Rectal smooth muscle tissue (tissue), 1 donor: ENCODE measurements at regions not wholly inside any gene's neighbourhood (a gene's known extent, or its start where the extent isn't known, plus 50 kb on each side); places are given as distances from the start of the nearest gene placed in this dataset.

Experiments used
- H3K27ac ChIP-seq: one replicate; pipeline ENCODE4 v1.7.0; 2013; ENCODE audit warnings: low read depth, low read length, inconsistent platforms
- H3K27me3 ChIP-seq: one replicate; pipeline ENCODE4 v1.7.0; 2013; ENCODE audit warnings: low read length; ENCODE audit not compliant: control insufficient read depth, insufficient read depth
- H3K36me3 ChIP-seq: one replicate; pipeline ENCODE4 v1.7.0; 2013; ENCODE audit warnings: low read length; ENCODE audit not compliant: control insufficient read depth, insufficient read depth
- H3K4me1 ChIP-seq: one replicate; pipeline ENCODE4 v1.7.0; 2013; ENCODE audit warnings: low read length; ENCODE audit not compliant: control insufficient read depth, insufficient read depth
- H3K4me3 ChIP-seq: one replicate; pipeline ENCODE4 v1.7.0; 2013; ENCODE audit warnings: low read length
- H3K9ac ChIP-seq: one replicate; pipeline ENCODE4 v1.7.0; 2013; ENCODE audit warnings: low read length

DNA sequence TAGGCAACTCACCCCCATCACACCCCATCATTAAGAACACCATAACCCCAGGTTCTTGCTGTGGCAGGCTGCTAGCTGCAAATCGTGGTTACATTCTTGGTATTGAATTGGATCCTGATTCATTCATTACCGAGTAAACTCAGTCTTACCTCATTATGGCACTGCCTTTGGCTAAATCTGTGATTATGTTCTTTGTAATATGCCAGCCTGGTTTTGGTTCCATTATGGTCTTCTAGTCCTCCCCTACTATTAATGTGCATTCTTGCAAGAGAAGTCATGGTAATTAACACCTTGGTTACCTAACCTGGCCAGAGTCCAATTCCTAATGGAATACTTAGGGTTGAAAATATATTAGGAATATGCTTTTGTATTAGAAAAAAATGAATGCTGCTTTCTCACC is 258.9 kb upstream of the APCDD1 start:
- Histone ChIP-seq H3K4me1 (no peaks in the 10 kb centered on the region), H3K27ac (no peak overlapping the region), H3K36me3 (no peaks in the 10 kb centered on the region), H3K4me3 (no peak overlapping the region), H3K9ac (no peak overlapping the region), H3K27me3 (no peaks in the 10 kb centered on the region)

DNA sequence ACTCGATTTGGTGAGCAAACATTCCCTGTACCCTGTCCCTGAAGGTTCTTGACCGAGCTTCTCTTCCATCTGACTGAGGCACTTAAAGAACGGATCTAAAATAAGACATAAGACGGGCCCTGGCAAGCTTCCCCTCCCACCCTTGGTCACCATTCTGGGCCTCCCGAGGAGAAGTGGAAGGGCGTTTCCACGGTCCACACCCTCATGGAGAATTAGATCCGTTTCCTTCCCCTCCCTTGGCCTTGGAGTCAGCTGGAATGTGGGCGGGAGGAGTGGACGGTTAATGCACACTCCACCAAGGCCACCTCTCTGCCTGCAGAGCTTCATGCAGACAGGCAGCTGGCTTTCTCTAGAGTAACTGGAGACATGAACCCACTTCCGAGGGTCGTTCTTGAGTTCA is 257.3 kb upstream of the APCDD1 start:
- Histone ChIP-seq H3K27me3 (no peaks in the 10 kb centered on the region), H3K27ac (no peak overlapping the region), H3K36me3 (no peaks in the 10 kb centered on the region), H3K4me3 (no peak overlapping the region), H3K4me1 (no peaks in the 10 kb centered on the region), H3K9ac (no peak overlapping the region)

DNA sequence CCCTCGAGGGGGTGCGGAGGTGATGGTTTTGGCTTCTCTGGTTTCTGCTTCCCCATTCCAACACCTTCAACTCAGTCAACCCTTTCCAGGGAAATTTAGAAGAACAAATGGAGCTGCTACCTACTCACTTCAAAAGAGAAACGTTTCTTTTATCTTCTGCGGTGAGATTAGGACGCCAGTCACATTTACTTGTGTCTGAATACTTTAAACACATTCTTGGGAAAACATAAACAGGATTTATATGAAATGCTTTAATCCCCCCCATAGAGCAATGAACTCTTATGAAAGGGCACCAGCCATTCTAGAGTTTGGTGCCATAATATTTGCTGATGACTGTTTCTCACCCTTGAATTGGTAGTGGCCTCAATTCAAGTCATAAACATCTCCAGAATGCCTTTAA is 253.2 kb upstream of the APCDD1 start:
- H3K27ac ChIP-seq, result no peak overlapping the region
- no peaks in the 10 kb centered on the region for H3K27me3 ChIP-seq
- no peaks in the 10 kb centered on the region for H3K4me1 ChIP-seq
- no peak overlapping the region for H3K4me3 ChIP-seq
- no peak overlapping the region for H3K9ac ChIP-seq
- H3K36me3 ChIP-seq, result no peaks in the 10 kb centered on the region

DNA sequence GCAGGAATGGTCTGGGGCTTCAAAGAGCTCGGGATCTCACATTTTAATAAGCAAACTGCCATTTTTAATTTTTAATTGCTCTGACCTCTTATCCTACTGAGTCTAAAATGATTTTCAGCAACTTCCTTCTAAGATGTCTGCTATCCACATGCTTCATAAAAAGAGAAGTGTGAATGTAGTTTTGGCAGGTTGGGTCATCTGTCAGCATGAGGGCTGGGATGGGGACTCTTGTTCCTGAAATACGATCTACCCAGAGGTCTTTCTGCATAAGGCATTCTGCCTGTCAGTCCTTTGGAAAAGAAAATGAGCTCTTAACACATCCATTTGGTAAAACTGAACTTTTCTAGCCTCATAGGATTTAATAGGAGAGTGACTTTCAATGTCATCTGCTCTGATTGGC is 252.8 kb upstream of the APCDD1 start:
- Histone ChIP-seq H3K9ac (no peak overlapping the region), H3K36me3 (no peaks in the 10 kb centered on the region), H3K4me3 (no peak overlapping the region), H3K27me3 (no peaks in the 10 kb centered on the region), H3K4me1 (no peaks in the 10 kb centered on the region), H3K27ac (no peak overlapping the region)

DNA sequence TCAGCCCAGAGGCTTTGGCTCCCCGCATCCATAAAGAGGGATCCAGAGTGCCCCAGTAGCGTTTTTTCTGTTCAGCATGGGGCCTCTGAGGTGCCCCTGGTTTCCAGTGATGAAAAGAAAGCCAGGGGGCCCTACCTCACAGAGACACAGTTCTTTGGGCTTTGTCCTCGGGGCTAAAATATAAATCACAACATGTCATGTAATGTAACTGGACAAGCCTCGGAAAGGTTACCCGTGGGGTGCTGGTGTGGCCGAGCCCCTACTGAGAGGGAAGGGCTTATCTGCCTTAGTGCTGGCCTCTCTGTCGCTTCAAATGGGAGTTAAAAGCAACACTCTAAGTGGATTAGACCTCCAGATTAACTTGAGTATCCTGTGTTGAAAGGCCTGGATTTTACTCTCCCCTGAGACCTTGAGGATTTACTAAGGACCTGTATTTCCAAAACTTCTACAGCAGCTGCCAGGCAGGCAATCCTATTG is 251.6 kb upstream of the APCDD1 start:
- Histone ChIP-seq H3K4me1 (no peaks in the 10 kb centered on the region), H3K27ac (no peak overlapping the region), H3K4me3 (no peak overlapping the region), H3K9ac (no peak overlapping the region), H3K36me3 (no peaks in the 10 kb centered on the region), H3K27me3 (no peaks in the 10 kb centered on the region)

DNA sequence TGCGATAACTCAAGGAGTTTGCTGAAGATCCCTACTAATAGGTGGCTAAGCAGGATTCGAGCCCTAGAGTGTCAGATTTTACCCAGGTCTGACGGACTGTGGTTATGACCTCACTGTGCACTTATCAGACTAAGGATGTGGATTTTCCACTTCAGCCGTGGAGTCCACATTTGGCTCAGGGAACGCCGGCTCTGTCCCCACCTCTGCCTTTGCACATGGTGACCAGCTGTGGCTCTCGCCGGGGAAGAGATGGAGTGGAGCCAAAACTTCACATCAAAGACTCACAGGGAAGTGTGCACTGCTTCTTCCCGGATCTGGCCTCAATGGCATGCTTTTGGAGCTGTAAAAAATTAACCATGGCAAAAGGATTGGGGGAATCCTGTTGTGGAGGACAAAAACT is 249.3 kb upstream of the APCDD1 start:
- no peaks in the 10 kb centered on the region for H3K27me3 ChIP-seq
- no peaks in the 10 kb centered on the region for H3K36me3 ChIP-seq
- H3K4me1 ChIP-seq, result no peaks in the 10 kb centered on the region
- no peak overlapping the region for H3K9ac ChIP-seq
- no peak overlapping the region for H3K4me3 ChIP-seq
- H3K27ac ChIP-seq, result no peak overlapping the region

DNA sequence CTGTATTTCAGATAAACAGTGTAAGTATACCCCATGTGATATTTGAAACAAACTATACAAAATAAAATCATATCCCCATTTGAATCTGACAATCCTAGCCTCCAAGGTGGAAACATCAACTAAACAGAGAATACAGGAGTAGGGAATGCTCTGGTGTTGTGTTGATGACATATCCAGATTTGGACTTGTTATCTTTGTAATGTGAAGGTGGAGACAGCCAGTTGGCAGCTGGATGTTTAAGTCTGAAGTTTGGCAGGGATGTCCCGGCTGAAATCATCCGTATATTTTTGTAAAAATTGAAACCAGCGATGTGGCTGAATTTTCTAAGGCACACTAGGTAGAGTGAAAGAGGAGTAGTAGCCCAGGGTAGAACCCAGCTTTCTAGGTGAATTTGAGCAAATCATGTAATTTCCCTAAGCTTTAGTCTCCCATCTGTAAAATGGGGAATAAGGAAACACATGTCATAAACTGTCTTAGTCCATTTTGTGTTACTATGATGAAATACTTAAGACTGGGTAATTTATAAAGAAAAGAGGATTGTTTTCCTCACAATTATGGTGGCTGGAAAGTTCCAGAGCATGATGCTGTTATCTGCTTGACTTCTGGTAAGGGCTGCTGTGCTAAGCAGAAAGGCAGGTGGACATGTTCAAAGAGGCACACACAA is 246.6 kb upstream of the APCDD1 start:
- Histone ChIP-seq H3K27me3 (no peaks in the 10 kb centered on the region), H3K4me1 (no peaks in the 10 kb centered on the region), H3K27ac (no peak overlapping the region), H3K9ac (no peak overlapping the region), H3K36me3 (no peaks in the 10 kb centered on the region), H3K4me3 (no peak overlapping the region)

DNA sequence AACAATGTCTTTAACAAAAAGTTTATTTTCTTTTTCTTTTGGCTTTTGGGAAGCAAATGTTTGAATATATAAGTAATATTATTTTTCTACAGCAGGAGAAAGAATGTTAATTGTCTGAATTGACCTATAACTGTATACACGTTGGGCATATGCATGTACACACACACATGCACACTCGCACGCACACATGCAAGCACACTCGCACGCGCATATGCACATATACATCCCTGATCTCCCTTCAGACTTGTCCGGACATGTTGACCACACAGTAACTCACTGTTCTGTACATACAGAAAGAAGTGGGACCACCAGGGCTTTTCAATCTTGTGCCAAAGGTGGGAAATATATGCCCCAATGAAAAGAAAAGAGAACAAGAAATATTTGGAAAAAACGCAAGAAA is 245.1 kb upstream of the APCDD1 start:
- Histone ChIP-seq H3K27me3 (no peaks in the 10 kb centered on the region), H3K4me3 (no peak overlapping the region), H3K9ac (no peak overlapping the region), H3K27ac (no peak overlapping the region), H3K36me3 (no peaks in the 10 kb centered on the region), H3K4me1 (no peaks in the 10 kb centered on the region)

DNA sequence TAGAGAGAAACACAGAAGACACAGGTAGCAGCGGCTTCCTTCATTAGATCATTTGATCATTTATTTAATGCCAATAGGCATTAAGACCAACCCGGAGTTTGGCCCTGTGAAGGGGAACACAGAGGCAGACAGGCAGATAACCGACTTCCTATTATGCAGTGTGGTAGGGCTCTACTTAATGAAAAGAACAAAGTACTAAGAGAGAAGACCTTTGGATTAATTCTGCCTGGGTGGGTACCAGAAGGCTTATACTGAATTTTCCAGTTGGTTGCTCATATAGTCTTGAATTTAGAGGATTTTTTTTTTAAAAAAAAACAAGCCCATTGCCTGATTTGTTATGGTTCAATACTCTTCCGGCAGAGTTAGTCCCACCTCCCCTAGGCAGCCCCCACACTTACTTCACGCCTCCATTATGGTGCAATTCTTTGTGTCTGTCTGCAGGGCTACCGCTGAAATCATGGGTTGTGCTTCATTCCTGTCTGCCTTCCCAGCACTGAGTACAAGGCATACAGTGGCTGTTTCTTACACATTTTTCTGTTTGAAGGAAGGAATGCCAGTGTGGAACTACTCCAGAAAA is 244.3 kb upstream of the APCDD1 start:
- Histone ChIP-seq H3K36me3 (no peaks in the 10 kb centered on the region), H3K27ac (no peak overlapping the region), H3K4me1 (no peaks in the 10 kb centered on the region), H3K4me3 (no peak overlapping the region), H3K27me3 (no peaks in the 10 kb centered on the region), H3K9ac (no peak overlapping the region)

DNA sequence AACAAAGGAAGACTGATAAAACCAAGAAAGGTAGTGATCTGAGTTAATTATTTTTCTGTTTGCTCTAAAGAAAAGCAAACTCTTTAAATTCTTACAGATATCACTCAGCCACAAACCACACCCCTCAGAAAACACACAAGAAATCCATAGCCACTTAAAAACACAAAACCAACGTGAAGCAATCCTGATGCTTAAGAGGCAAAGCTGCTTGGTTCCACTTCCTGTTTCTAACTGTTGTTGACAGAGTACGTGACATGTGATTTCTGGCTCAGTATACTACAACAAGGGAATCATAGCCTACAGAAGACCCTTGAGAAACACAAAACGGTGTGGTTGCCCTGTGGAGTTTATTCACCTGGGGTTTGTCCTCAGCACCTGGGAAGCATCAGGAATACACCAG is 240.9 kb upstream of the APCDD1 start:
- no peak overlapping the region for H3K27ac ChIP-seq
- H3K36me3 ChIP-seq, result no peaks in the 10 kb centered on the region
- H3K4me3 ChIP-seq, result no peak overlapping the region
- H3K4me1 ChIP-seq, result no peaks in the 10 kb centered on the region
- H3K9ac ChIP-seq, result no peak overlapping the region
- no peaks in the 10 kb centered on the region for H3K27me3 ChIP-seq

DNA sequence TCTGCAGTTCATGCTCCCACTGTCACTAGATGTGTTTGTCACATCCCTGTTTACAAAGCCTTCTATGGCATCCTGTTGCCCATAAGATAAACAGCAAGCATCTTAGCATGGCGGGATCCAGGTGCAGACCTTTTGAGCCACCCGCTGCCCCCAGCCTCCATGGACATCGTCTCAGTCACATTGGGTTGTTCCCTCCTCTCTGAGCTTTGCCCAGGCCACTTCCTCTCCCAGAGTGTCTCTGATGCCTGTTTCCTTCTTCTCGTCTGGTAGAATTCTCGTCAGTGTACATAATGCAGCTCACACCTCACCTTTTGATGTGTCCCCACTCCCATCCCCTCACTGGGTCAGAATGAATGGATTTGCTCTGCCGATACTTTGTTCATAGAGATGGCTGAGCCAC is 239.0 kb upstream of the APCDD1 start:
- Histone ChIP-seq H3K36me3 (no peaks in the 10 kb centered on the region), H3K27me3 (no peaks in the 10 kb centered on the region), H3K27ac (no peak overlapping the region), H3K4me1 (no peaks in the 10 kb centered on the region), H3K4me3 (no peak overlapping the region), H3K9ac (no peak overlapping the region)

DNA sequence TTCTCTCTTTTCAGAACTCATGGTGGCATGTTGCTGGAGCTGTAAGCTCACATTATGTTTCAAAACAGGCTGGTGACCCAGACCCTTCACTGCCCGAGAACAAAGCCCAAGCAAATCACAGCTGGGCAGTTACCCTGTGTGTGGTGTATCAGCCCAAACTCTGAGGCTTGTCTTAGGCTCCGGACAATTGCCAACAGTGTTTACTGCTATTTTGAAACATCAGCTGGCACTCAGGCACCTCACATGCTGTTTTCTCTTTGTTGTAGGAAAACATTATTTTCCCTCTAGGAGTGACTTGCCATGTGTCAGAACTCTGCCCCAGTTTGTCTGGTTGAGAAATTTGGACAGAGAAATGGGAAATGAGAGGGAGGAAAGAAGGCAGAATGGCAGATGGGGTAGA is 237.6 kb upstream of the APCDD1 start:
- H3K4me3 ChIP-seq, result no peak overlapping the region
- no peak overlapping the region for H3K27ac ChIP-seq
- H3K36me3 ChIP-seq, result no peaks in the 10 kb centered on the region
- no peak overlapping the region for H3K9ac ChIP-seq
- no peaks in the 10 kb centered on the region for H3K4me1 ChIP-seq
- no peaks in the 10 kb centered on the region for H3K27me3 ChIP-seq

DNA sequence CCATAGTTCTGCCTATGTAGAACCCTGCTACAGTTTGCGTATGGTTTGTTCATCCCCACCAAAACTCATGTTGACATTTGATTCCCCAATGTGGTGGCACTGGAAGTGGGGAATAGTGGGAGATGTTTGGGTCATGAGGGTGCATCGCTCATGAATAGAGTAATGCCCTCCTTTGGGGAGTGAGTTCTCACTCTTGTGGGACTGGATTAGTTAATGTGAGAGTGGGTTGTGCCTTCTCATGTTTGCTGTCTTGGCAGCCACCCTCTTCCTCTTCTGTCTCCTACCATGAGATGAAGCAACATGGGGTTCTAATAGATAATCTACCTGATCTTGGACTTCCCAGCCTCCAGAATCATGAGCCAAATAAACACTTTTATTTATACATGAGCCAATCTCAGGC is 237.2 kb upstream of the APCDD1 start:
- H3K4me3 ChIP-seq, result no peak overlapping the region
- H3K9ac ChIP-seq, result no peak overlapping the region
- no peaks in the 10 kb centered on the region for H3K36me3 ChIP-seq
- no peaks in the 10 kb centered on the region for H3K4me1 ChIP-seq
- H3K27me3 ChIP-seq, result no peaks in the 10 kb centered on the region
- no peak overlapping the region for H3K27ac ChIP-seq
